SU-DHL-6 (cell line): ENCODE measurements at regions not wholly inside any gene's neighbourhood (a gene's known extent, or its start where the extent isn't known, plus 50 kb on each side); places are given as distances from the start of the nearest gene placed in this dataset.

Experiments
- H2AFZ ChIP-seq: fragments of 200-600 bp; sonication (generic); 2 replicates; pipeline ENCODE4 v1.6.1; 2014; ENCODE audit warnings: low read depth, mild to moderate bottlenecking, moderate library complexity, mixed read lengths, antibody characterized with exemption, low read length; ENCODE audit not compliant: severe bottlenecking
- H3F3A ChIP-seq: fragments of 200-600 bp; shearing (Covaris generic); 2 replicates; pipeline ENCODE4 v1.6.0; 2016; ENCODE audit warnings: antibody characterized with exemption, mild to moderate bottlenecking; ENCODE audit not compliant: insufficient read depth
- H3K27ac ChIP-seq: fragments of 200-600 bp; sonication (generic); 2 replicates; pipeline ENCODE4 v1.5.1; 2016; ENCODE audit warnings: low read depth, mild to moderate bottlenecking, low read length, moderate library complexity, mixed read lengths
- H3K27me3 ChIP-seq: fragments of 200-600 bp; sonication (generic), shearing (Covaris generic); 2 replicates; pipeline ENCODE4 v1.6.0; 2014; ENCODE audit warnings: mild to moderate bottlenecking, low read length
- H3K36me3 ChIP-seq: fragments of 200-600 bp; sonication (generic); 2 replicates; pipeline ENCODE4 v1.6.1; 2014; ENCODE audit warnings: mild to moderate bottlenecking, low read length, mixed read lengths
- H3K4me2 ChIP-seq: fragments of 300-600, 200-600 bp; shearing (Covaris generic), sonication (generic); 2 replicates; pipeline ENCODE4 v1.6.0; 2014; ENCODE audit warnings: low read length, low read depth, mild to moderate bottlenecking; ENCODE audit not compliant: poor library complexity, severe bottlenecking
- H3K4me3 ChIP-seq: fragments of 200-600 bp; sonication (generic); 2 replicates; pipeline ENCODE4 v1.5.1; 2014; ENCODE audit warnings: antibody characterized with exemption, low read length, mild to moderate bottlenecking, mixed read lengths; ENCODE audit not compliant: insufficient read depth, poor library complexity, severe bottlenecking
- H3K79me2 ChIP-seq: fragments of 200-600 bp; sonication (generic); 2 replicates; pipeline ENCODE4 v1.6.1; 2014; ENCODE audit warnings: mild to moderate bottlenecking, low read length, moderate library complexity; ENCODE audit not compliant: insufficient read depth
- H3K9ac ChIP-seq: fragments of 200-600 bp; sonication (generic); 2 replicates; pipeline ENCODE4 v1.7.0; 2014; ENCODE audit warnings: mild to moderate bottlenecking, low read length
- H3K9me2 ChIP-seq: fragments of 200-600 bp; sonication (generic); replicated peaks from 2 replicates; pipeline ENCODE4 v1.6.1; 2014; ENCODE audit warnings: low read length; ENCODE audit not compliant: insufficient read depth
- H3K9me3 ChIP-seq: fragments of 200-600 bp; sonication (generic); 2 replicates; pipeline ENCODE4 v1.6.1; 2014; ENCODE audit warnings: low read length, mixed read lengths; ENCODE audit not compliant: insufficient read depth
- H4K20me1 ChIP-seq: fragments of 200-600 bp; sonication (generic); 2 replicates; pipeline ENCODE4 v1.6.1; 2014; ENCODE audit warnings: low read depth, mild to moderate bottlenecking, antibody characterized with exemption, low read length, moderate library complexity, mixed read lengths
- CTCF ChIP-seq: fragments of 200-600 bp; sonication (generic); IDR thresholded peaks from one replicate; pipeline ENCODE4 v1.5.1; 2017; ENCODE audit warnings: antibody characterized with exemption, mild to moderate bottlenecking, low read length, moderate library complexity; ENCODE audit not compliant: insufficient read depth, poor library complexity, severe bottlenecking
- EZH2phosphoT487 ChIP-seq: fragments of 200-600 bp; sonication (generic), shearing (Covaris generic); conservative IDR thresholded peaks from 2 replicates; pipeline ENCODE4 v1.6.1; 2018; ENCODE audit warnings: mild to moderate bottlenecking, antibody characterized with exemption, low read length, moderate library complexity, mixed read lengths

GRCh38 chr5:126208691-126209090, 214.5 kb upstream of the GRAMD2B start:
- H4K20me1 ChIP-seq = no peaks in the 10 kb centered on the region
- no peaks in the 10 kb centered on the region for H3K79me2 ChIP-seq
- H3K9me3 ChIP-seq = no peaks in the 10 kb centered on the region
- no peak overlapping the region for H3K9ac ChIP-seq
- H3K27ac ChIP-seq = no peak overlapping the region
- no peak for TF ChIP-seq EZH2phosphoT487
- no peak for TF ChIP-seq CTCF
- H2AFZ ChIP-seq = no peak overlapping the region
- H3K9me2 ChIP-seq = no peaks in the 10 kb centered on the region
- H3K36me3 ChIP-seq = no peaks in the 10 kb centered on the region
- no peak overlapping the region for H3K4me2 ChIP-seq
- H3K4me3 ChIP-seq = no peak overlapping the region
- no peaks in the 10 kb centered on the region for H3K27me3 ChIP-seq
- no peaks in the 10 kb centered on the region for H3F3A ChIP-seq

- Histone ChIP-seq H2AFZ (no peak overlapping the region), H4K20me1 (no peaks in the 10 kb centered on the region), H3K27ac (no peak overlapping the region), H3K9me2 (no peaks in the 10 kb centered on the region), H3K27me3 (no peaks in the 10 kb centered on the region), H3F3A (no peaks in the 10 kb centered on the region), H3K36me3 (no peaks in the 10 kb centered on the region), H3K79me2 (no peaks in the 10 kb centered on the region), H3K4me3 (no peak overlapping the region), H3K9ac (no peak overlapping the region), H3K9me3 (no peaks in the 10 kb centered on the region), H3K4me2 (no peak overlapping the region)
- TF ChIP-seq CTCF (no peak), EZH2phosphoT487 (no peak)
Measured at GRCh38 chr5:126210955-126211354, 212.3 kb upstream of the GRAMD2B start.

DNA sequence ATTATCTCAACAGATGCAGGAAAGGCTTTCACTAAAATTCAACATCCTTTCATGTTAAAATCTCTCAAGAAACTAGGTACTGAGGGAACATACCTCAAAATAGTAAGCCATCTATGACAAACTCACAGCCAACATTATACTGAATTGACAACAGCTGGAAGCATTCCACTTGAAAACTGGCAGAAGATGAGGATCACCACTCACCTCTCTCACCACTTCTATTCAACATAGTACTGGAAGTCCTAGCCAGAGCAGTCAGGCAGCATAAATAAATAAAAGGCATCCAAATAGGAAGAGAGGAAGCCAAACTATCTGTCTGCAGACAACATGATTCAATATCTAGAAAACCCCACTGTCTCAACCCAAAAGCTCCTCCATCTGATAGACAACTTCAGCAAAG, 203.6 kb upstream of the GRAMD2B start:
- H3K27ac ChIP-seq = no peak overlapping the region
- TF ChIP-seq EZH2phosphoT487 = no peak
- TF ChIP-seq CTCF = no peak

More for the DNA sequence above, 203.6 kb upstream of the GRAMD2B start:
- Histone ChIP-seq H3K9me3 (no peaks in the 10 kb centered on the region), H3K4me2 (no peak overlapping the region), H3K36me3 (no peaks in the 10 kb centered on the region), H3K4me3 (no peak overlapping the region), H3K9ac (no peak overlapping the region), H3K79me2 (no peaks in the 10 kb centered on the region), H2AFZ (no peak overlapping the region), H3K9me2 (no peaks in the 10 kb centered on the region), H4K20me1 (no peaks in the 10 kb centered on the region), H3F3A (no peaks in the 10 kb centered on the region), H3K27me3 (no peaks in the 10 kb centered on the region)
